ENCODE measurements at regions not wholly inside any gene's neighbourhood (a gene's known extent, or its start where the extent isn't known, plus 50 kb on each side); places are given as distances from the start of the nearest gene placed in this dataset.

DNA sequence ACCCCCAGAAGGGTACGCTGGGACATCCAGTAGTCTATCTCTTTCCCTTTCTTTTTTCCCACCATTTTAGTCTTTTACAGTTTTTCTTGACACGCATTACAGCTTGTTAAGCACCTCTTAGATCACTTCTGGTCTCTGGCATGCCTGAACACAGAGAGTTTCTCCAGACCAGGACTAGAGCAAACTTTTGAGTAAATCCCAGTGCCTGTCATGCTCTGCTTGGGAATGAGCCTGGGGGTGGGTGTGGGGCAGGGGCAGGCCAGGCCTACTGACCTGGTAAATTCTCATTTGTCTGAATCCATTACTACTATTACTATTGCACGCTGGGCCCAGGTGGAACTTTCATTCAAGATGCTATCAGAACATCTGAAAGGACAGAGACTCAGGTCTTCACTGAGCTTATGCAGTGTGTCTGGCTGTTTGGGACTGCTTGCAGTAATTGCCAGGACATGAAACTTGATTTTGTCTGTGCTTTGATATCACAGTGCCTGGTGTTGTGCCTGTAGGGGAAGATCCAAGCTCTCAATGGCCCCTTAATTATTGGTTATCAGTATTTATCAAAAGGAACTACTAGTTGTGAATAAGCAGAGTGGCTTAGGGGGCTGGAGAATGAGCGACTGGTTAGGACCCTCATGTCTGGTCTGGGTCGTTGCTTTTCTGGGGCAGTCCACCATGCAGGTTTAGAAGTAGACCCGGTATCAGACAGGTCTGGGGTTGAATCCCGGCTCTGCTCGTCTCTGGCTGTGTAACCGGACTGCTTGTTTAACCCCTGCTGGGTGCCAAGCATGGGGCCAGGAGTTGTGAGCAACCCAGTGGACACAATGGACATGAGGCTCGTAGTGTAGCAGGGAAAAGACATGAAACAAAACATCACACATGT is 196.1 kb upstream of the TLE3 start:
- DNase-seq: no peak

DNA sequence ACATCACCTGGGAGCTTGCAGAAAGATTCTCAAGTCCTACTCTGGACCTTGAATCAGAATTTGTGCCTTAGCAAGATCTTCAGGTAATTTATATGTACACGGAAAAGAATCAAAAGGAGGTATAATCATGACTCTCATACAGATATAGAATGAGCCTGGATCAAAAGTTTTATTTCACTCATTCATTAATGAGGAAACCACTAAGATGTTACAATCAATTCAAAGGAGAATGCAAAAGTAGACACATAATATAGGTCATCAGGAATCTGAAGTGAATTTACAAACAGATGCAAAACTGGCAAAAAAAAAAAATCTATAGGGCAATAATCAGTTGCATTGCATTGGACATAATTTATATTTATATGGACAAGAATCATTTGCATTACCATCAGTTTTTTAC is 195.4 kb upstream of the TLE3 start:
- DNase-seq: no peak

DNA sequence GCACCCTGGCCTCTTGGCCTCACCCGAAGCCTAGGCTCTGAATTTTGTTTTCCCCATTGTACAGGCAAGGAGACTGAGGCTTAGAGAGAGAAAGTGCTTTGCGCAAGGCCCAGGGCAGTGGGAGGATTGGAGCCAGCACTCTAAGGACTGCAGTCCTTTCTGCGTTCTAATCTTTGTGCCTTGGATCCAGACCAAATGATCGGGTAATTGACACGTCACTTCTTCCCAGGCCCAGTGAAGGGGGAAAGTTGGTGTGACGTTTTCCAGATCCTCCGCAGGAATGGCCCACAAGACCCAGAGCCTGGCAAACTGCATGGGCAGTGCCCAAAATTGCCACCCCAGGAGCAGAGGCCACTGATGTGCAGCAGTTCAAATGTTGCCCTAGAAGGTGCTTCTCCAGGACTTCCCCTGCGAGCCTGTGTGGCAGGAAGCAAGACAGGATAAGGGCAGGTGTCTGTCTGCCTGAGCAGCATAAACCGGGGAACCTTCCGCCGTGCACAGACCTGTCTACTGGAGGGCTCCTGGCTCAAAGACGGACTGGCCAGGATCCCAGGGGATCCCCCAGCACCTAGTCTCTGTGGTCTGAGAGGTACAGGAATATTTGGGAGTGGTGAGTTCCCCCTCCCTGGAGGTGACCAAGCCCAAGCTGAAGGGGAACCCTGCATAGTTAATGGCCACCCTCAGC is 194.5 kb upstream of the TLE3 start:
- no peak for DNase-seq

GRCh38 chr15:70291305-70292075 is 193.8 kb upstream of the TLE3 start:
- DNase-seq: no peak

- DNase-seq: no peak
Observed at GRCh38 chr15:70290708-70291107, 193.0 kb upstream of the TLE3 start.

GRCh38 chr15:70289191-70289955 is 191.7 kb upstream of the TLE3 start:
- DNase-seq: no peak

DNA sequence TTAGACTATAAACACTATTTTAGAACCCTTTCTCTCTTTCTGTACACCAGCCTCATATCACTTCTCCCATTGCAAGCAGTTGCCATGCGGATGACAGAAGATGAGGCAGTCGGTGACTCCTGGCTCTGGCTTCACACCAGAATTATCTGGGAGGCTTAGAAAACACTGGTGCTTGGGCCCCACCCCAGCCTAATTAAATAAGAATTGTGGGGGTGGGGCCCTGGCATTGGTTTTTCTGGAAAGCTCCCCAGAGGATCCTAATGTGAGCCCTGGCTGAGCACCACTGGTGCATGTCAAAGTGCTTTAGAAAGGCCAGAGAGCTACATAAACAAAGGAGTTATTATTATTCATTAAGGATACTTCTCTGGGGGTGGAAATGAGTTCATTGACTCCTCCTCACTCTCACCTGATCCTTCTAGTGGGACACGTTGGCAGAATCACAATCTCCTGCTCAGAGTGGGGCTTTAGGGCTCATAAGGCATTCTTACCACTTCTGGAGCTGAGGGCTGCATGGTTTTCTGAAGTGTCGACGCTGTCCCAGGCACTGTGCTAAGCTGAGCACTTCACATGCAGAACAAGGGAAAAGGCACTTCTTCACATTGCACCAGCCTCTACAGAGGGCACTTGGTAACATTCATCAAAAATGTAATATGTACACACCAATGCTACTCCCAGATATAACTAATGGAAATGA is 188.5 kb upstream of the TLE3 start:
- DNase-seq: no peak

- DNase-seq: no peak
Observed at GRCh38 chr15:70284438-70285214, 186.9 kb upstream of the TLE3 start.

GRCh38 chr15:70283511-70283910 is 185.8 kb upstream of the TLE3 start:
- no peak for DNase-seq

GRCh38 chr15:70281811-70282307 is 184.1 kb upstream of the TLE3 start:
- no peak for DNase-seq

GRCh38 chr15:70281261-70281810 is 183.6 kb upstream of the TLE3 start:
- no peak for DNase-seq

DNA sequence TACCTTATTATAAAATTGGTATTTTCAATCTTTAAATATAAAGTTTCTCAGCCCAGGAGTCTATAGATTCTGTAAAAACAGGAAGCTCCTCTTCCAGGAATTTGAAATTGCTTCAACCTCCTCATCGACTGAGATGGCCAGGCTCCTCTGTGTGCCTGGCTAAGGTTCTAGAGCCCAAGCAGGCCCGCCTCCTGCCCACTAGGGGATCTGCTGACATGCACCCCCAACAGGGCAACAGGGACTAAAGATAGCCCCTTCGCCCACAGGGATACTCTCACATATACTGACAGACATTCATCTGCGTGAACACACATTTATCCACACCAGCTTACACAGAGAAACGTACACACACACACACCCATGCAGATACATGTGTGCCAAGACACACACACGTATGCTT is 183.1 kb upstream of the TLE3 start:
- DNase-seq: no peak

- DNase-seq: no peak
Observed at GRCh38 chr15:70279096-70279495, 181.4 kb upstream of the TLE3 start.

DNA sequence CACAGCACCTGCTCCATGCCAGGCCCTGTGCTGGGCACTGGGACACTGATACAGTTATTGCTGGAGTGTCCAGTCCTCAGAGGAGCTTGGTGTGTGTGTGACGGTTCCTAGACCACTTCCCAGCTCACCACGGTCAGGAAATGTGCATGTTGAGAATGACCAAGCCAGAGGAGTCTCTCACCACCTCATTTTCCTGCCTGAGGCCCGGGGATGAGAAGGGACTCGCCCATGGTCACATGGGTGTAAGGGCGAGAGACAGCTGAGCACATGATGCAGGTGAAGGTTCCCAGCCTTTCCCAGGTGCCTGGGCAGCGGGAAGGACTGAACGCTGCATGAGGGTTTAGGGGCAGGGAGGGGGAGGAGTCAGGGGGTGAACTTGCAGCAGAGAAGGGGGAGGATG is 180.9 kb upstream of the TLE3 start:
- DNase-seq: no peak

GRCh38 chr15:70277556-70277955 is 179.8 kb upstream of the TLE3 start:
- DNase-seq: no peak

DNA sequence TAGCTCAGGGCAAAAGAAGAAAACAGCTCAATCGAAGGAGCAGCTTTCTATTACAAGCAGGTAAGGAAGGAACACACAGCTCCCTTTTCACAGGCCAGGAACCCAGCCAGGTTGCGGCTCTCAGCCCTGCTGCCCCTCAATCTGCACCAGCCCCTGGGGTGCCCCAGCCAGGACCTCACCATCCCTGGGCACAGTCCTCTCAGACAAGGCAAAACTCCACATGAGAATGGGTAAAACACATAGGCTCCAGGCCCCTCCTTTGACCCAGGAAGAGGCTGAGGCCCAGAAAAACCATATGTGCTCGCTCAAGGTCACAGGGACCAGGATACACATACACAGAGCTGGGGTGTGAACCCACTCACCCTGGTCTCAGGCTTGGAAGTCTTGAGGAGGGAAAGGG is 178.7 kb upstream of the TLE3 start:
- DNase-seq: no peak

- no peak for DNase-seq
Observed at GRCh38 chr15:70275461-70276138, 177.9 kb upstream of the TLE3 start.

GRCh38 chr15:70274908-70275307 is 177.2 kb upstream of the TLE3 start:
- no peak for DNase-seq

DNA sequence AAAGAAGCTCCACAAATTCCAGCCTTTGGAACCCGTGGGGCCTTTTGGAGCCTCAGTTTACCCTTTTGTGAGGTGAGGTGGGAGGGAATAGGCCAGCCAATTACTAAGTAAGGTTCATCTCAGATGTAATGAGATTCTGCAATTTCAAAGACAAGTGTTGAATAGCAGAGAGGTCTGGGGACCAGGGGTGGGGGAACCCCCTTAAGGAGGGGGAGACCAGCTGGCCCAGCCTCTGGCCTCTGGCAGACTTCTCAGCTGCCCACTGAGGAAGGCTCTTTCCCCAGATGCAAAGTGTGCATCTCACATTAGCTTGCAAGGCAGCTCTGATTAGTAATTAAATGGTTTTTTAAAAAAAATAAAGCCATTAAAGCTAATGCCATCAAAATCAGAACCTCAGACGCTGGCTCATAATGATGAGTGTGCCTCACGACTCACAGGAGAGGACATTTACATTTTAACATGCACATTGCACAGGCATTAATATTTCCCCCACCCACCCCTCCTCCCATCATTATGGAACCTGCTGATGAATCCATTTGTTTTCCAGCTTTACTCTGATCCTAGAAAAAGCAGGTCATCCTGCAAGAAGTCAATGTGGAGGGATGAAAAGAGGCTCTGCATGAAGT is 176.7 kb upstream of the TLE3 start:
- no peak for DNase-seq

DNA sequence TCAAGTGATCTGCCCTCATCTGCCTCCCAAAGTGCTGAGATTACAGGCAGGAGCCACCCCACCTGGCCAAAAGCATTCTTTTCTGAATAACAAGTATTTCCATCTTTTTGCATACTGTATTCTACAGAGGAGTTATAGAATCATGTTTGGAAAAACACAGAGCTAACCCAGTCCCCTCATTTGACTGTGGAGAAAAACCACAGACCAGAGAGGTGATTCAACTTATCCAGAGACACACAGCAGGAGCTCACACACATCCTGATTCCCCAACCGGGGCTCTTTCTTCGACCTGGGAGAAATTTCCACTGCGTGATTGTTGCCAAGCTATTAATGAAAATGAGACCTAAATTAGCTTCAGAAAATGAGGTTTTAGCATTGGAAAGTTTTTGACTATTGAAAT is 176.1 kb upstream of the TLE3 start:
- DNase-seq: no peak
